KMS-11 (cell line): ENCODE measurements at regions not wholly inside any gene's neighbourhood (a gene's known extent, or its start where the extent isn't known, plus 50 kb on each side); places are given as distances from the start of the nearest gene placed in this dataset.

Experiments used
- H2AFZ ChIP-seq: fragments of 200-600 bp; sonication (generic); 2 replicates; pipeline ENCODE4 v1.6.1; 2016; ENCODE audit warnings: antibody characterized with exemption, mixed run types, low read depth
- H3K27ac ChIP-seq: fragments of 200-600 bp; sonication (generic); 2 replicates; pipeline ENCODE4 v1.6.1; 2016; ENCODE audit warnings: mild to moderate bottlenecking, mixed run types
- H3K27me3 ChIP-seq: fragments of 200-600 bp; sonication (generic); 2 replicates; pipeline ENCODE4 v1.6.1; 2017; ENCODE audit warnings: mild to moderate bottlenecking, low read depth, mixed run types, moderate library complexity; ENCODE audit not compliant: insufficient read depth
- H3K36me3 ChIP-seq: fragments of 200-600 bp; sonication (generic); 2 replicates; pipeline ENCODE4 v1.6.1; 2017; ENCODE audit warnings: mild to moderate bottlenecking, mixed run types; ENCODE audit not compliant: insufficient read depth
- H3K4me1 ChIP-seq: fragments of 200-600 bp; sonication (generic); 2 replicates; pipeline ENCODE4 v1.6.1; 2016; ENCODE audit warnings: mild to moderate bottlenecking, low read depth, mixed run types; ENCODE audit not compliant: poor library complexity, severe bottlenecking
- H3K4me2 ChIP-seq: fragments of 200-600 bp; sonication (generic); 2 replicates; pipeline ENCODE4 v1.7.0; 2016; ENCODE audit warnings: mild to moderate bottlenecking, mixed run types
- H3K4me3 ChIP-seq: fragments of 200-600 bp; sonication (generic); IDR thresholded peaks from 2 replicates; pipeline ENCODE4 v1.6.1; 2017; ENCODE audit warnings: low read depth, low read length, mixed read lengths; ENCODE audit not compliant: insufficient read depth
- H3K79me2 ChIP-seq: fragments of 200-600 bp; sonication (generic); 2 replicates; pipeline ENCODE4 v1.6.1; 2016; ENCODE audit warnings: low read depth, mixed run types; ENCODE audit not compliant: insufficient read depth
- H3K9ac ChIP-seq: fragments of 200-600 bp; sonication (generic); 2 replicates; pipeline ENCODE4 v1.6.1; 2016; ENCODE audit warnings: mild to moderate bottlenecking, mixed run types
- H4K20me1 ChIP-seq: fragments of 200-600 bp; sonication (generic); 2 replicates; pipeline ENCODE4 v1.6.1; 2016; ENCODE audit warnings: mild to moderate bottlenecking, mixed run types; ENCODE audit not compliant: insufficient read depth
- TF ChIP-seq, protein P1 (sequence below): fragments of 200-600 bp; sonication (generic); conservative IDR thresholded peaks from 2 replicates; pipeline ENCODE4 v1.6.1; 2017; ENCODE audit warnings: low read depth, mild to moderate bottlenecking, antibody characterized with exemption, low read length, moderate library complexity, mixed read lengths

DNA sequence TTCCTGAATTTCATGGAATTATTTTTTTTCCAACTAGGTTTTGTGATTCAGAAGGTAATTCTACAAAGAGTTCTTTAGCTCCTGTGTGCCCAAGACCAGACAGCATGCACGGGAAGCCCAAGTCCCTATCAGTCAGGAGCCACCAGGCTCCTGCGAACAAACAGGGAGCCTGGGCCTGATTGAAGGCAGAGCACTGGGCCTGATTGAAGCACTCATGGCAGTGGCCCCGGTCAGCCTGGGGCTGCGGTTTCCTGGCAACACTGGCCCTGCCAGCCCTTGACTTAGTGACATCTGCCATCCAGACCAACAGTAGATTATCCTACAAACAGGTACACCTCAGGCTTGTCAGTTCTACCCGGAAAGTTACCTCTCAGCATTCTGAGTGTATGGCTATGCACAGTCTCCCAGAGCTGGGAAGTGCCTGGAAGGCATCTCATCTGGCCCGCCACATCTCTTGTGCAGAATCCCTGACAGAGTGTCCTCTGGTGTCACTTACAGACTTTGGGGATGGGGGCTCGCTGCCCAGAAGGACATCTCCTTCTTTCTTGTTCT is 133.8 kb downstream of the VEGFA start:
- Histone ChIP-seq H4K20me1 (no peaks in the 10 kb centered on the region), H3K27ac (no peak overlapping the region), H3K36me3 (no peaks in the 10 kb centered on the region), H3K4me3 (no peak overlapping the region), H2AFZ (no peak overlapping the region), H3K79me2 (no peaks in the 10 kb centered on the region), H3K4me1 (no peaks in the 10 kb centered on the region), H3K27me3 (no peaks in the 10 kb centered on the region), H3K9ac (no peak overlapping the region), H3K4me2 (no peak overlapping the region)
- TF ChIP-seq, protein P1, sequence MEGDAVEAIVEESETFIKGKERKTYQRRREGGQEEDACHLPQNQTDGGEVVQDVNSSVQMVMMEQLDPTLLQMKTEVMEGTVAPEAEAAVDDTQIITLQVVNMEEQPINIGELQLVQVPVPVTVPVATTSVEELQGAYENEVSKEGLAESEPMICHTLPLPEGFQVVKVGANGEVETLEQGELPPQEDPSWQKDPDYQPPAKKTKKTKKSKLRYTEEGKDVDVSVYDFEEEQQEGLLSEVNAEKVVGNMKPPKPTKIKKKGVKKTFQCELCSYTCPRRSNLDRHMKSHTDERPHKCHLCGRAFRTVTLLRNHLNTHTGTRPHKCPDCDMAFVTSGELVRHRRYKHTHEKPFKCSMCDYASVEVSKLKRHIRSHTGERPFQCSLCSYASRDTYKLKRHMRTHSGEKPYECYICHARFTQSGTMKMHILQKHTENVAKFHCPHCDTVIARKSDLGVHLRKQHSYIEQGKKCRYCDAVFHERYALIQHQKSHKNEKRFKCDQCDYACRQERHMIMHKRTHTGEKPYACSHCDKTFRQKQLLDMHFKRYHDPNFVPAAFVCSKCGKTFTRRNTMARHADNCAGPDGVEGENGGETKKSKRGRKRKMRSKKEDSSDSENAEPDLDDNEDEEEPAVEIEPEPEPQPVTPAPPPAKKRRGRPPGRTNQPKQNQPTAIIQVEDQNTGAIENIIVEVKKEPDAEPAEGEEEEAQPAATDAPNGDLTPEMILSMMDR: no peak

DNA sequence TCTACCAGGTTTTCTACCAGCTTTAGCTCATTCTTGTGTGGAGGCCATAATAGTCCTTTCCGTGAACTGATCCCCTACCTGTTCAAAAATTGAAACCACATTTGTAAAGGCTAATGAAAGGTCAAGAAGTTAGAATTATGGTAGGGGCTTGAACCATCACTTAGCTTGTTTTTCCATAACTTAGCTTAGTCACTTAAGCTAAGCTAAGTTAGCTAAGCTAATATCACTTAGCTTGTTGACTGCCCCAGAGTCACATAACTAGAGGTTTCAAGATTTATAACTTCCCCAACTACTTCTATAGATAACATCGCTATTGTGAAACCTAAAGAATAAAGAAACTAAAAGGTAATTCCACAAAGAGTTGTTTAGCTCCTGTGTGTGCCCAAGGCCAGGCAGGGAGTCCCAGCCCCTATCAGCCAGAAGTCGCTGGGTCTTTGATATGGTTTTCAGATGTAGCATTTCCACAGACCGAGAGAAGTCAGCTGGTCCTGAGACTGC is 131.8 kb downstream of the VEGFA start:
- no peaks in the 10 kb centered on the region for H4K20me1 ChIP-seq
- no peaks in the 10 kb centered on the region for H3K79me2 ChIP-seq
- no peaks in the 10 kb centered on the region for H3K27me3 ChIP-seq
- no peak overlapping the region for H2AFZ ChIP-seq
- no peak overlapping the region for H3K9ac ChIP-seq
- no peaks in the 10 kb centered on the region for H3K36me3 ChIP-seq
- no peak overlapping the region for H3K27ac ChIP-seq
- no peak overlapping the region for H3K4me3 ChIP-seq
- H3K4me2 ChIP-seq: no peak overlapping the region
- H3K4me1 ChIP-seq: no peaks in the 10 kb centered on the region
- TF ChIP-seq, protein P1: no peak

DNA sequence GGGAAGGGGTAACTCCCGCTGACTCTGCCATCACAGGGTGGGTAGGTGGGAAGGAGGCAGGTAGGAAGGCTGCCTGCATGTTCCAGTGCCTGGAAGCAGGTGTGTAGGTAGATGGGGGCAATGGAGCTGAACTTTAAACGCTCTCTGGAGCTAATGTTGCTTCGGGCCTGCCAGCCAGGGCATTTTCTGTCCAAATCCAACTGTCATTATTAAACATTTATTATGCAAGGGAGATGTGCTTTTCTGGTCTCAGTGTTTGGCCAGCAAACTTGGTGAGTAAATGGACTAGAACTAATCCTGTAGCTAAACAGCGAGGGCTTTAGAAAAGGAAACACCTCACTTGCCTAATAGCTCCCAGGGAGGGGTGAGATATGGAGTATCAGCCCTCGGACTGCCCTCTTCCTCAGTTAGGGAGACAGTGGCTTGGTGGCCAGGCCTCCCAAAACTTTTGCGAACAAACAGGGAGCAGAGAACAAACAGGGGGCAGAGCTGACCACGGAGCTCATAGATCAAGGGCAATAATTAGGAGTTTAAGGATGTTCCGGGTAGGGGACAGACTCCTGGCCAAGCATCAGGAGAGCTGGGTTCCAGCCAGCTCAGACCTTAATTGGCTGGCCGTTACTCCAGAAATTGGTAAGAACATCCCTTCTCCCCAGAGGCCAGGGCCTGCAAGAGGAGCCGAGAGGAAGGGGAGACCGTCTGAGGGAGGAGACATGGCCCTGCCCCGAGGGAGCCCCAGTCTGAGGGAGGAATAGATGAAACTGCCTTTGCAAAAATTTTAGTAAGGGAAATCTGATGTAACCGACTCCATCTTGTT is 131.1 kb downstream of the VEGFA start:
- Histone ChIP-seq H3K4me3 (no peak overlapping the region), H2AFZ (no peak overlapping the region), H3K4me1 (no peaks in the 10 kb centered on the region), H3K36me3 (no peaks in the 10 kb centered on the region), H3K79me2 (no peaks in the 10 kb centered on the region), H3K4me2 (no peak overlapping the region), H3K27ac (no peak overlapping the region), H3K9ac (no peak overlapping the region), H4K20me1 (no peaks in the 10 kb centered on the region), H3K27me3 (no peaks in the 10 kb centered on the region)
- TF ChIP-seq, protein P1: no peak

DNA sequence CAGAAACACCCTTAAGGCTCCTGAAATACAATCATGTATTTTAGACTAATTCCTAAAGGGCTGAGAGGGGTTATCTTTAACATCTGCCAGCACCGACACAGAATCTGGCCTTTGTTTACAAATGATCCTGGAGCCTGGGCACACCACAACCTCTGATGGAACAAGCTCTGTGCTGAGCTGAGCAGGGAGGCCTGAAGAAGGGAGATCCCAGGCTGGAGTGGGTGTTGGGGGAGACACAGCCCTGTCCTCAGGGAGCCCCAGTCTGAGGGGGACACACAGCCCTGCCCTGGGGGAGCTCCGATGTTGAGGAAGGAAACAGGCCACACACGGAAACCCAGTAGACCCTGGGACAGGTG is 130.5 kb downstream of the VEGFA start:
- Histone ChIP-seq H3K4me2 (no peak overlapping the region), H4K20me1 (no peaks in the 10 kb centered on the region), H3K27me3 (no peaks in the 10 kb centered on the region), H2AFZ (no peak overlapping the region), H3K79me2 (no peaks in the 10 kb centered on the region), H3K27ac (no peak overlapping the region), H3K36me3 (no peaks in the 10 kb centered on the region), H3K9ac (no peak overlapping the region), H3K4me3 (no peak overlapping the region), H3K4me1 (no peaks in the 10 kb centered on the region)
- TF ChIP-seq, protein P1: no peak
